AML-193 (cell line): ENCODE measurements at regions not wholly inside any gene's neighbourhood (a gene's known extent, or its start where the extent isn't known, plus 50 kb on each side); places are given as distances from the start of the nearest gene placed in this dataset.
"Not testable (repeated sequence)": the region's sequence is repeated elsewhere in the genome, so short reads cannot be mapped to it uniquely, and the experiment has no call there.

Source experiments
- DNase-seq, 2 experiments: peaks; one replicate each; lab custom pipeline; 2025; lab: John Stamatoyannopoulos, UW

- no peak for DNase-seq
Measured at GRCh38 chr15:38743147-38743546, 178.5 kb upstream of the RASGRP1 start.

- DNase-seq: no peak
Measured at GRCh38 chr15:38745126-38745525, 180.5 kb upstream of the RASGRP1 start.

- DNase-seq: no peak
Measured at GRCh38 chr15:38745626-38746025, 181.0 kb upstream of the RASGRP1 start.

- DNase-seq: no peak
Measured at GRCh38 chr15:38746211-38746610, 181.6 kb upstream of the RASGRP1 start.

- DNase-seq: no peak
Measured at GRCh38 chr15:38748710-38749109, 184.1 kb upstream of the RASGRP1 start.

GRCh38 chr15:38750786-38751185, 186.2 kb upstream of the RASGRP1 start:
- no peak for DNase-seq

GRCh38 chr15:38755718-38756117, 191.1 kb upstream of the RASGRP1 start:
- DNase-seq: no peak

- no peak for DNase-seq
Measured at GRCh38 chr15:38756441-38756840, 191.8 kb upstream of the RASGRP1 start.

- no peak for DNase-seq
Measured at GRCh38 chr15:38758043-38758442, 193.4 kb upstream of the RASGRP1 start.

GRCh38 chr15:38761681-38762080, 197.1 kb upstream of the RASGRP1 start:
- no peak for DNase-seq

GRCh38 chr15:38768970-38769369, 204.4 kb upstream of the RASGRP1 start:
- DNase-seq: no peak

GRCh38 chr15:38769492-38769891, 204.9 kb upstream of the RASGRP1 start:
- no peak for DNase-seq

- DNase-seq: not testable (repeated sequence)
Measured at GRCh38 chr15:38774076-38774475, 209.5 kb upstream of the RASGRP1 start.

- DNase-seq: no peak
Measured at GRCh38 chr15:38781196-38781595, 216.6 kb upstream of the RASGRP1 start.

GRCh38 chr15:38782156-38782555, 217.5 kb upstream of the RASGRP1 start:
- no peak for DNase-seq

GRCh38 chr15:38788918-38789317, 224.3 kb upstream of the RASGRP1 start:
- DNase-seq: no peak

GRCh38 chr15:38789566-38789965, 225.0 kb upstream of the RASGRP1 start:
- DNase-seq: no peak

- no peak for DNase-seq
Measured at GRCh38 chr15:38793206-38793810, 228.7 kb upstream of the RASGRP1 start.

- DNase-seq: no peak
Measured at GRCh38 chr15:38795471-38796245, 231.0 kb upstream of the RASGRP1 start.

- no peak for DNase-seq
Measured at GRCh38 chr15:38796589-38796988, 232.0 kb upstream of the RASGRP1 start.

- not testable (repeated sequence) for DNase-seq
Measured at GRCh38 chr15:38797506-38797905, 232.9 kb upstream of the RASGRP1 start.

GRCh38 chr15:38799202-38799601, 234.6 kb upstream of the RASGRP1 start:
- not testable (repeated sequence) for DNase-seq

- DNase-seq: no peak
Measured at GRCh38 chr15:38809621-38810020, 245.0 kb upstream of the RASGRP1 start.

- DNase-seq: no peak
Measured at GRCh38 chr15:38810686-38811085, 246.1 kb upstream of the RASGRP1 start.
